NB4 (cell line): ENCODE measurements at regions not wholly inside any gene's neighbourhood (a gene's known extent, or its start where the extent isn't known, plus 50 kb on each side); places are given as distances from the start of the nearest gene placed in this dataset.

Experiments
- CTCF ChIP-seq: IDR thresholded peaks from one replicate; pipeline ENCODE4 v1.5.1; 2012; ENCODE audit warnings: low read depth, low read length
- MAX ChIP-seq: IDR thresholded peaks from 2 replicates; pipeline ENCODE4 v1.6.1; 2011; ENCODE audit warnings: low read depth, low read length
- MYC ChIP-seq: IDR thresholded peaks from 2 replicates; pipeline ENCODE4 v1.6.1; 2011; ENCODE audit warnings: low read depth, low read length
- POLR2A ChIP-seq: IDR thresholded peaks from 2 replicates; pipeline ENCODE4 v1.6.1; 2011; ENCODE audit warnings: mild to moderate bottlenecking; ENCODE audit not compliant: insufficient read length; ENCODE audit errors: extremely low read depth

GRCh38 chr9:82668689-82669199 lies 394.2 kb downstream of the RASEF start:
- TF ChIP-seq CTCF: no peak
- no peak for TF ChIP-seq MAX
- no peak for TF ChIP-seq MYC
- no peak for TF ChIP-seq POLR2A
